SJSA1 (cell line): ENCODE measurements at regions not wholly inside any gene's neighbourhood (a gene's known extent, or its start where the extent isn't known, plus 50 kb on each side); places are given as distances from the start of the nearest gene placed in this dataset.

Experiments used
- DNase-seq, 2 experiments: peaks; one replicate each; pipeline ENCODE4 v3.0.0-alpha.2; 2015 to 2020; ENCODE audit warnings: low spot score in 2 of 2, low read depth in 1 of 2
- H3K27ac ChIP-seq: fragments of 250-450 bp; sonication (Bioruptor Pico); 2 replicates; pipeline ENCODE4 v1.5.1; 2020; ENCODE audit warnings: mild to moderate bottlenecking, moderate library complexity
- H3K27me3 ChIP-seq: fragments of 250-450 bp; sonication (Bioruptor Pico); replicated peaks from 2 replicates; pipeline ENCODE4 v1.5.1; 2020; ENCODE audit warnings: mild to moderate bottlenecking, moderate library complexity
- H3K36me3 ChIP-seq: fragments of 250-450 bp; sonication (Bioruptor Pico); 2 replicates; pipeline ENCODE4 v1.5.1; 2020; ENCODE audit warnings: mild to moderate bottlenecking
- H3K4me1 ChIP-seq: fragments of 250-450 bp; sonication (Bioruptor Pico); replicated peaks from 2 replicates; pipeline ENCODE4 v1.6.1; 2021; ENCODE audit warnings: mild to moderate bottlenecking
- H3K4me3 ChIP-seq: fragments of 250-450 bp; sonication (Bioruptor Pico); 2 replicates; pipeline ENCODE4 v1.5.1; 2020; ENCODE audit warnings: mild to moderate bottlenecking
- H3K9me3 ChIP-seq: fragments of 250-450 bp; sonication (Bioruptor Pico); replicated peaks from 2 replicates; pipeline ENCODE4 v1.5.1; 2020; ENCODE audit warnings: mild to moderate bottlenecking

- Histone ChIP-seq H3K4me3 (no peak overlapping the region), H3K9me3 (no peaks in the 10 kb centered on the region), H3K36me3 (no peaks in the 10 kb centered on the region), H3K4me1 (peaks cover 22% of the 10 kb centered on the region), H3K27me3 (no peaks in the 10 kb centered on the region), H3K27ac (no peak overlapping the region)
- DNase-seq, result no peak
Observed at GRCh38 chr9:99427260-99427659, 205.2 kb downstream of the SEC61B start.

GRCh38 chr9:99430301-99430700 is 208.2 kb downstream of the SEC61B start:
- H3K4me3 ChIP-seq, result no peak overlapping the region
- H3K36me3 ChIP-seq, result no peaks in the 10 kb centered on the region
- H3K9me3 ChIP-seq, result no peaks in the 10 kb centered on the region
- peaks cover 48% of the 10 kb centered on the region for H3K4me1 ChIP-seq
- H3K27me3 ChIP-seq, result no peaks in the 10 kb centered on the region
- peak overlapping the region; percentile 66 for H3K27ac ChIP-seq
- peak; percentile 87 to 92 for DNase-seq

GRCh38 chr9:99431103-99431502 is 209.0 kb downstream of the SEC61B start:
- Histone ChIP-seq H3K9me3 (no peaks in the 10 kb centered on the region), H3K36me3 (no peaks in the 10 kb centered on the region), H3K27ac (peak overlapping the region; percentile 66), H3K4me1 (peaks cover 49% of the 10 kb centered on the region), H3K4me3 (no peak overlapping the region), H3K27me3 (no peaks in the 10 kb centered on the region)
- peak; percentile 46 to 66 for DNase-seq

GRCh38 chr9:99432075-99432474 is 210.0 kb downstream of the SEC61B start:
- Histone ChIP-seq H3K4me1 (peaks cover 49% of the 10 kb centered on the region), H3K4me3 (no peak overlapping the region), H3K9me3 (no peaks in the 10 kb centered on the region), H3K27me3 (no peaks in the 10 kb centered on the region), H3K27ac (no peak overlapping the region), H3K36me3 (no peaks in the 10 kb centered on the region)
- DNase-seq, result no peak

- no peaks in the 10 kb centered on the region for H3K36me3 ChIP-seq
- H3K4me1 ChIP-seq, result peaks cover 49% of the 10 kb centered on the region
- no peak overlapping the region for H3K4me3 ChIP-seq
- no peaks in the 10 kb centered on the region for H3K27me3 ChIP-seq
- no peak for DNase-seq
- H3K27ac ChIP-seq, result peak overlapping the region; percentile 85
- no peaks in the 10 kb centered on the region for H3K9me3 ChIP-seq
Observed at GRCh38 chr9:99433095-99433494, 211.0 kb downstream of the SEC61B start.

- Histone ChIP-seq H3K4me3 (no peak overlapping the region), H3K4me1 (peaks cover 49% of the 10 kb centered on the region), H3K27me3 (no peaks in the 10 kb centered on the region), H3K9me3 (no peaks in the 10 kb centered on the region), H3K36me3 (no peaks in the 10 kb centered on the region), H3K27ac (peak overlapping the region; percentile 85)
- peak; percentile 80 to 90 for DNase-seq
Observed at GRCh38 chr9:99433555-99433954, 211.5 kb downstream of the SEC61B start.

- Histone ChIP-seq H3K36me3 (no peaks in the 10 kb centered on the region), H3K9me3 (no peaks in the 10 kb centered on the region), H3K4me1 (peaks cover 31% of the 10 kb centered on the region), H3K4me3 (no peak overlapping the region), H3K27me3 (no peaks in the 10 kb centered on the region), H3K27ac (no peak overlapping the region)
- DNase-seq, result no peak
Observed at GRCh38 chr9:99436616-99437015, 214.5 kb downstream of the SEC61B start.

- H3K27me3 ChIP-seq, result no peaks in the 10 kb centered on the region
- H3K9me3 ChIP-seq, result no peaks in the 10 kb centered on the region
- DNase-seq, result no peak
- no peaks in the 10 kb centered on the region for H3K36me3 ChIP-seq
- no peak overlapping the region for H3K27ac ChIP-seq
- H3K4me1 ChIP-seq, result peaks cover 30% of the 10 kb centered on the region
- H3K4me3 ChIP-seq, result no peak overlapping the region
Observed at GRCh38 chr9:99437145-99437544, 215.1 kb downstream of the SEC61B start.

- H3K27me3 ChIP-seq, result no peaks in the 10 kb centered on the region
- no peak overlapping the region for H3K4me3 ChIP-seq
- no peaks in the 10 kb centered on the region for H3K36me3 ChIP-seq
- no peak for DNase-seq
- H3K4me1 ChIP-seq, result peaks cover 20% of the 10 kb centered on the region
- no peaks in the 10 kb centered on the region for H3K9me3 ChIP-seq
- no peak overlapping the region for H3K27ac ChIP-seq
Observed at GRCh38 chr9:99438596-99438995, 216.5 kb downstream of the SEC61B start.

GRCh38 chr9:99441829-99442228 is 219.7 kb downstream of the SEC61B start:
- Histone ChIP-seq H3K9me3 (no peaks in the 10 kb centered on the region), H3K27ac (no peak overlapping the region), H3K27me3 (no peaks in the 10 kb centered on the region), H3K4me3 (no peak overlapping the region), H3K36me3 (no peaks in the 10 kb centered on the region), H3K4me1 (peaks cover 20% of the 10 kb centered on the region)
- no peak for DNase-seq

GRCh38 chr9:99445371-99445891 is 223.3 kb downstream of the SEC61B start:
- no peaks in the 10 kb centered on the region for H3K9me3 ChIP-seq
- no peaks in the 10 kb centered on the region for H3K36me3 ChIP-seq
- DNase-seq, result peak; percentile 65
- no peaks in the 10 kb centered on the region for H3K27me3 ChIP-seq
- H3K4me3 ChIP-seq, result no peak overlapping the region
- H3K4me1 ChIP-seq, result peaks cover 38% of the 10 kb centered on the region
- no peak overlapping the region for H3K27ac ChIP-seq

GRCh38 chr9:99445920-99446319 is 223.8 kb downstream of the SEC61B start:
- Histone ChIP-seq H3K9me3 (no peaks in the 10 kb centered on the region), H3K27ac (no peak overlapping the region)

GRCh38 chr9:99447951-99448350 is 225.9 kb downstream of the SEC61B start:
- Histone ChIP-seq H3K9me3 (no peaks in the 10 kb centered on the region), H3K36me3 (no peaks in the 10 kb centered on the region), H3K27me3 (no peaks in the 10 kb centered on the region), H3K4me1 (peaks cover 51% of the 10 kb centered on the region), H3K27ac (no peak overlapping the region), H3K4me3 (no peak overlapping the region)
- no peak for DNase-seq

More at GRCh38 chr9:99445920-99446319, 223.8 kb downstream of the SEC61B start:
- no peaks in the 10 kb centered on the region for H3K27me3 ChIP-seq
- no peaks in the 10 kb centered on the region for H3K36me3 ChIP-seq
- DNase-seq, result no peak
- peaks cover 41% of the 10 kb centered on the region for H3K4me1 ChIP-seq
- H3K4me3 ChIP-seq, result no peak overlapping the region

GRCh38 chr9:99449726-99450125 is 227.6 kb downstream of the SEC61B start:
- no peaks in the 10 kb centered on the region for H3K36me3 ChIP-seq
- H3K4me1 ChIP-seq, result peaks cover 50% of the 10 kb centered on the region
- H3K27me3 ChIP-seq, result no peaks in the 10 kb centered on the region
- H3K27ac ChIP-seq, result no peak overlapping the region
- peak; percentile 46 to 70 for DNase-seq
- H3K9me3 ChIP-seq, result no peaks in the 10 kb centered on the region
- no peak overlapping the region for H3K4me3 ChIP-seq

- no peak for DNase-seq
- Histone ChIP-seq H3K9me3 (no peaks in the 10 kb centered on the region), H3K27me3 (no peaks in the 10 kb centered on the region), H3K4me3 (no peak overlapping the region), H3K36me3 (no peaks in the 10 kb centered on the region), H3K27ac (no peak overlapping the region), H3K4me1 (peaks cover 35% of the 10 kb centered on the region)
Observed at GRCh38 chr9:99451112-99451606, 229.1 kb downstream of the SEC61B start.
